ENCODE measurements at regions not wholly inside any gene's neighbourhood (a gene's known extent, or its start where the extent isn't known, plus 50 kb on each side); places are given as distances from the start of the nearest gene placed in this dataset.
"Not testable (repeated sequence)": the region's sequence is repeated elsewhere in the genome, so short reads cannot be mapped to it uniquely, and the experiment has no call there.

- Histone ChIP-seq H3K9me3 (no peaks in the 10 kb centered on the region; the same call in 1 of the 2 replicates), H3K27me3 (no peaks in the 10 kb centered on the region), H3K4me3 (ENCODE audit: low read depth, low read length) (no peak overlapping the region), H3K4me1 (no peaks in the 10 kb centered on the region), H3K36me3 (no peaks in the 10 kb centered on the region)
- no peak for DNase-seq
- TF ChIP-seq, protein P1, sequence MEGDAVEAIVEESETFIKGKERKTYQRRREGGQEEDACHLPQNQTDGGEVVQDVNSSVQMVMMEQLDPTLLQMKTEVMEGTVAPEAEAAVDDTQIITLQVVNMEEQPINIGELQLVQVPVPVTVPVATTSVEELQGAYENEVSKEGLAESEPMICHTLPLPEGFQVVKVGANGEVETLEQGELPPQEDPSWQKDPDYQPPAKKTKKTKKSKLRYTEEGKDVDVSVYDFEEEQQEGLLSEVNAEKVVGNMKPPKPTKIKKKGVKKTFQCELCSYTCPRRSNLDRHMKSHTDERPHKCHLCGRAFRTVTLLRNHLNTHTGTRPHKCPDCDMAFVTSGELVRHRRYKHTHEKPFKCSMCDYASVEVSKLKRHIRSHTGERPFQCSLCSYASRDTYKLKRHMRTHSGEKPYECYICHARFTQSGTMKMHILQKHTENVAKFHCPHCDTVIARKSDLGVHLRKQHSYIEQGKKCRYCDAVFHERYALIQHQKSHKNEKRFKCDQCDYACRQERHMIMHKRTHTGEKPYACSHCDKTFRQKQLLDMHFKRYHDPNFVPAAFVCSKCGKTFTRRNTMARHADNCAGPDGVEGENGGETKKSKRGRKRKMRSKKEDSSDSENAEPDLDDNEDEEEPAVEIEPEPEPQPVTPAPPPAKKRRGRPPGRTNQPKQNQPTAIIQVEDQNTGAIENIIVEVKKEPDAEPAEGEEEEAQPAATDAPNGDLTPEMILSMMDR (IDR thresholded peaks at IDR 0.05; ENCODE audit: low read depth, low read length) = no peak
Measured at GRCh38 chr5:152736906-152737305, 331.8 kb upstream of the NMUR2 start.

DNA sequence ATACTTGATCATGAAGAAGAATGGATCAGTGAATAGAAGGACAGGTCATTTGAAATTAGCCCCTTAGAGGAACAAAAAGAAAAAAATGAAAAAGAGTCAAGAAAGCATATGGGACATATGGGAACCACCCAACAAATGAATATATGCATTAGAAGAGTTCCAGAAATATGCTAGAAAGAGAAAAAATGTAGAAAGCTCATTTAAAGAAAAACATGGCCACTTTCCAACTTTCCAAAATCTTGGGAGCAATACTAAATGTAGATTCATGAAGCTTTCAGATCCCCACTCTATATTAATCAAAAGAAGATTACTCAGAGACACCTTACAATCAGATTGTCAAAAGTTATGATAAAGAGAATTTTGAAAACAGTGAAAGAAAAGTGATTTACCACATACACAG lies 334.8 kb upstream of the NMUR2 start:
- no peak for DNase-seq
- H3K27me3 ChIP-seq = no peaks in the 10 kb centered on the region
- TF ChIP-seq, protein P1 (IDR thresholded peaks at IDR 0.05; ENCODE audit: low read depth, low read length) = no peak
- no peak overlapping the region for H3K4me3 ChIP-seq (ENCODE audit: low read depth, low read length)
- H3K36me3 ChIP-seq = no peaks in the 10 kb centered on the region
- H3K9me3 ChIP-seq = no peaks in the 10 kb centered on the region; the same call in 1 of the 2 replicates
- no peaks in the 10 kb centered on the region for H3K4me1 ChIP-seq

GRCh38 chr5:152741126-152741525 lies 336.0 kb upstream of the NMUR2 start:
- DNase-seq; H3K27me3 ChIP-seq; H3K9me3 ChIP-seq; H3K36me3 ChIP-seq; H3K4me1 ChIP-seq; H3K4me3 ChIP-seq (ENCODE audit: low read depth, low read length): not testable (repeated sequence)

- H3K4me1 ChIP-seq; H3K36me3 ChIP-seq; H3K4me3 ChIP-seq (ENCODE audit: low read depth, low read length); H3K27me3 ChIP-seq; H3K9me3 ChIP-seq; DNase-seq: not testable (repeated sequence)
Measured at GRCh38 chr5:152787709-152788217, 382.7 kb upstream of the NMUR2 start.

DNA sequence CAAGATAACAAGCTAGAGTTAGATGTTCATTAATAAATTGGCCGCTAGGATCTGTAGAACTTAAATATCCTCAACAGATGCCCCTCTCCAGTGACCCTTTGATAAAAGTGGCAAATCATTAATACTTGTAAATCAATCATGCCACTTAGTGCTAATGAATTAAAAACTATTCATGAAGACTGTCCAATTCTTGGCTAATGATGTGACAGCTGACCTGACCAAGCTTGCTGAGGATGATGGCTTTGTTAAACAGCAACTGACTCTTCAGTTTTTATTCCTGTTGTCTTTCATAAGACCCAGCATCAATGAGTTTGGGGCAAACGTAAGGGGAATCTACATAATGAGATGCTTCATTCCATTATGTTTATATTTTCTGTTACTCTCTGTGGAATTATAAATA lies 396.8 kb upstream of the NMUR2 start:
- TF ChIP-seq, protein P1 (IDR thresholded peaks at IDR 0.05; ENCODE audit: low read depth, low read length) = no peak
- H3K36me3 ChIP-seq = no peaks in the 10 kb centered on the region
- H3K27me3 ChIP-seq = no peaks in the 10 kb centered on the region; the same call in 1 of the 2 replicates
- H3K4me3 ChIP-seq (ENCODE audit: low read depth, low read length) = no peak overlapping the region
- DNase-seq = no peak
- no peaks in the 10 kb centered on the region for H3K9me3 ChIP-seq
- no peaks in the 10 kb centered on the region for H3K4me1 ChIP-seq

DNA sequence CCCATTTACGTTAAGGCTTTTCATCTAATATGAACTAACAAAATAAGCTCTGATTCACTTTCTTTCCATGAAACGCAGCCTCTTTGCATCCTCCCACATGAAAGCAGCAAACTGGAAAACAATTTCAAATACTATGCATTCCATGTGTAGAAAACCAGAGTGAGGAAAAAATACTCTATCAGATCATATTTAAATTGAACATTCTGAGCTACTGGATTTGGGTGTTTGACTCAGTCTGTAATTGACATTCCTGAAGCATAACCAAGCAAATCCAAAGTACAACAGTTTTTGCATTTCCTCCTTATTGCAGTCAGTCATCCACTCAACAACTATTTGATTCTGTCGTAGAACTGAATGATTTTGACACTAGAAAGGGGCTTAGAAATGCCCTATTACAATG lies 399.1 kb upstream of the NMUR2 start:
- no peaks in the 10 kb centered on the region for H3K36me3 ChIP-seq
- no peak overlapping the region for H3K4me3 ChIP-seq (ENCODE audit: low read depth, low read length)
- no peaks in the 10 kb centered on the region for H3K4me1 ChIP-seq
- DNase-seq = no peak
- no peaks in the 10 kb centered on the region; the same call in 1 of the 2 replicates for H3K9me3 ChIP-seq
- H3K27me3 ChIP-seq = no peaks in the 10 kb centered on the region; the same call in 1 of the 2 replicates
- TF ChIP-seq, protein P1 (IDR thresholded peaks at IDR 0.05; ENCODE audit: low read depth, low read length) = no peak

DNA sequence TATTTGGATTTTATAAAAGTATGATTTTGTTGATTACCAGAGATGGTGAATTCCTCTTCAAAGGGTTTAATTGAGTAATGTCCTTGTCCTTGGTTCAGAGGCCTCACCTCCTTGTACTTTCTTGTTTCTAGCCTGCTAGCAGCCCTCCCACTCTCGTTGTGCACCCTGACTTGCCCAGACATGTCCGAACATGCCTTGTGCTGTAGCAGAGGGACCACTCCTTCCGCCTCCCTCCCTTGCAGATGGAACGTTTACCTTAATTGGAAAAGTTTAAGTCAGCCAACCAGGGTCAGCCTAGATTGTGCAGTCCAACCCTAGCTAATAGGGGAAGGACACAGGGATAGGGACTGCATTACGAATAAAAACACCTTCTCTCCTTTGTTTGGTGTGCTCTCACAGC lies 406.9 kb upstream of the NMUR2 start:
- no peaks in the 10 kb centered on the region for H3K27me3 ChIP-seq
- TF ChIP-seq, protein P1 (IDR thresholded peaks at IDR 0.05; ENCODE audit: low read depth, low read length) = no peak
- no peaks in the 10 kb centered on the region; the same call in 1 of the 2 replicates for H3K9me3 ChIP-seq
- H3K4me3 ChIP-seq (ENCODE audit: low read depth, low read length) = no peak overlapping the region
- no peaks in the 10 kb centered on the region for H3K36me3 ChIP-seq
- no peaks in the 10 kb centered on the region for H3K4me1 ChIP-seq
- no peak for DNase-seq

All from BE2C (cell line).